Left ventricle myocardium superior (tissue), 1 donor: ENCODE measurements at regions not wholly inside any gene's neighbourhood (a gene's known extent, or its start where the extent isn't known, plus 50 kb on each side); places are given as distances from the start of the nearest gene placed in this dataset.
A peak's percentile ranks its signal among the peaks of the same experiment; 100 is the strongest.

Experiments used
- ATAC-seq: fragments of 200-7000 bp; cut with Tn5 transposase; one replicate; pipeline ENCODE4 v1.9.1; 2020; ENCODE audit warnings: mild to moderate bottlenecking, moderate library complexity
- DNase-seq: peaks from one replicate; pipeline ENCODE4 v3.0.0-alpha.2; 2020
- intact Hi-C: fragments of 100-400 bp; cut with micrococcal nuclease; formaldehyde crosslinking; loops from one replicate; pipeline ENCODE4 v1.11.0; 2022
- donor health status: DM: no; HTN: yes; CAD: no; lungs with severe emphysema.

DNA sequence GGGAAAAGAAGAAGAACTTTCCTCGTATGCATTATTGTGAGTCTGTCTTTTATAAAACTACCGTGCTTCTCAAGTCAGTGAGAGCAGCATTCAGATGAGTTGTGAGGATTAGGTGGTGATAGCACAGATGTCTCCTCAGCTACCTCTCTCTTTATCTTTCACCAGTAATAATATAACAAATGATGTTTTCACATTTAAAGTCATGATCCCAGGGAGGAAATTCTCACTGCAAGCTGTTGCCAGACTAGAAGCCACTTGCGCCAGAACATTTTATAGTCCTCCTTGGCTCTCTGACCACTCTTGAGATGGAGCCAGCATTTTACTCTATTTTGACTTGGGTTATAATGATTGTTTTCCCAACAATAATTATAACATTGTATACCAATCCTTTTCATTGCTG, 443.1 kb downstream of the AEBP2 start:
- peak; percentile 47 for ATAC-seq
- intact Hi-C loops = no loop called here
- no peak for DNase-seq

DNA sequence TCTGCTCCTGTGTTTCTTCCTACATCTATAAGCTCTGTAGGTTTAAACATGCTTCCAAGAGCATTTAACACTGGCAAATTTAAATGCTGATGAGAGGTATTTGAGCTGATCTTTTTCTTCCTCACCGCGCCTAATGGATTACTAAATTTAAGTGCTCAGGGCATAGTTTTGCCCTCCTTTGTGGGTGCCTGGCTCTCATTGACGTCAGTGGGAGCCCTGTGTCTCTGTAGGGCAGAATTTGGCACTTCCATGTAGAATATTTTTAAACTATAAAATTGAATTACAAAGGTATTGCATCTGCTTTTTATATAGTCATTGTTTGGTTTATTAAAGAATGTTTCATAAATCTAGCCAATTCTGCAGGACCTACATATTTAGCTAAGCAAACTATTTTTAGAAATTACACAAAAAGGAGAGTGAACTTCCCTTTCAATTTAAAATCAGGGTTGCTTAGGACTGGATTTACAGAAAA, 444.8 kb downstream of the AEBP2 start:
- intact Hi-C loops = no loop called here
- peak; percentile 31 for ATAC-seq
- no peak for DNase-seq

DNA sequence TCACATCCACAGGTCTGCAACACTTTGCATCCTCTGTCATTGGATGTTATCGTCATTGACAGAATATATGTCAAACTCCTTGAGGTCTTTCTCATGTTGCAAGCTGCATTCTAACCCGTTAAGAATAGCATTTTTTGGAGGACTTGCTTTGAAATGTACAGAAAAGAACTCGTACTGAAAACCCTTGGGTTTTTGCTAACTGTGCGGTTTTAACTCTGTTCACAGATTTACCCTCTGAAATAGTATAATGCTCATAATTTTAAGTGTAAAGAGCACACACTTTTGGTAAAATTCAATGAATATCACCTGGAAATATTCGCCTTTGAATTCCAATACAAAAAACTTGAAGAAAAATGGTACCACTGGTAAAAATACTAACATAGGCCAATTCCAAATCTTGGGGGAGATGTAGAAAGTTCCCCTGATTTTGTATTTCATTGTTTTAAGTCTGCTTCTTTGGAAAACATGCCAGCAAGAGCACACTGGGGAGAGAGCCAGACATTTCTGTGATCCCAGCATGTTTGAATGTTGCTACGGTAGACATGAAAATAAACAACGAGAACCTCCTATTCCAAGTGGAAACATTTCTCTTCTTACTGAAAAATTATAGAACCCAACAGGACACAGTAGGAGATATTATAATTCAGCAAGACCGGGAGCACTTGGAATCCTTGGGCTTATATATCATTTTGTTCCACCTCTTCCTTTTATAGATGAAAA, 446.0 kb downstream of the AEBP2 start:
- intact Hi-C loops = no loop called here
- DNase-seq = no peak
- peak; percentile 69 for ATAC-seq

DNA sequence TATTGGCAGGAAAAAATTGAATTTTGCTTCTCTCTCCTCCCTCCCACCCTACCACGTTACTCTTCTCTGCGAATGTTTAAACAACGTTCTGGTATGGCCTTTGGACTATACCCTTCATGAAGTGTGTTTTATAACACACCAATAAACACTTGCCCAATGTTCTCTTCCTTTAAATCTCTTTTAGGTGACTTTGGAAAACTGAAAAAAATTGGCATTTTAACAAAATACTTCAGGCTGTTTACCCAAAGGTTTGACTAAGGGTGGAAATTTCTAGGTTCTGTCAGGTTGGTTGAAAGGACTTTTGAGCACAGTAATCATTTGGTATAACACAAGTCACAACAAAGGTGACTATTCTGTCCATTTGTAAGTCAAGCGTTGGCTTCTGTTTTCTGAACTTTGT, 446.8 kb downstream of the AEBP2 start:
- DNase-seq (no peak), ATAC-seq (no peak)
- intact Hi-C loops = no loop called here

DNA sequence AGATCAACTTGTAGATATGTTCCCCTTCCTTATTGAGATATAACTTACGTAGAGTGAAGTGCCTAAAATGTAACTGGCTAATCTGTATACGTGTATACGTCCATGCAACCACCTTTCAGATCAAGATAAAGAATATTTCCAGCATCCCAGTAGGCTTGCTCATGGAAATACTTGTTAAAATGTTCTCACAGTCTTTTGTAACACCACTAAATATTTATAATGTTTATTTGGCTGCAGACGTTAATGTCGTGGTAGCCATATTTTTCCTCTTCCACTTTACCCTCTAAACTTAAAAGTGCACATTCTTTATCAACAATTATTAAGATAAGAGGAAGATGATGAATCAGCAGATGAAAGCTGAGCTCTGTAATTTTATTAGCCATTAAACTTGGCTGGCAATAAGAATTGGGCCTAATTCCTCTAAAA, 447.4 kb downstream of the AEBP2 start:
- DNase-seq = no peak
- no peak for ATAC-seq
- intact Hi-C loops = no loop called here

DNA sequence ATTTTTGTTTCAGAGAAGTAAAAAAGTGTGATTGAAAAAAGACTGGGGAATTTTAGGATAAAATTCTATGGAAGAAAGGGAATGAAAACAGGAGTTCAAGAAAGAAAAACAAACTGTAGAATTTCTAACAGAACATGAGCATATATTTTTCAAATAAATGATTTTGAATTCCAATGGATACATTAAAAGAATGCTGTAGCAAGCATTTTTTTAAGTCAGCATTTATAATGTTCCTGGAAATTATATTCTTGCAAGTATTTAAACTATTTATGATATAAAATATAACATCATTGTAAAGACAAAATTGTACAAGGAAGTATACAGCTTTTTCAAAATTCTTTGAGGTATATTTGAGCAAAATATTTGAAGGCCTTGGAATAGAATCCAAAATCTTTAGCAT, 450.7 kb downstream of the AEBP2 start:
- ATAC-seq (no peak), DNase-seq (no peak)
- intact Hi-C loops = no loop called here

DNA sequence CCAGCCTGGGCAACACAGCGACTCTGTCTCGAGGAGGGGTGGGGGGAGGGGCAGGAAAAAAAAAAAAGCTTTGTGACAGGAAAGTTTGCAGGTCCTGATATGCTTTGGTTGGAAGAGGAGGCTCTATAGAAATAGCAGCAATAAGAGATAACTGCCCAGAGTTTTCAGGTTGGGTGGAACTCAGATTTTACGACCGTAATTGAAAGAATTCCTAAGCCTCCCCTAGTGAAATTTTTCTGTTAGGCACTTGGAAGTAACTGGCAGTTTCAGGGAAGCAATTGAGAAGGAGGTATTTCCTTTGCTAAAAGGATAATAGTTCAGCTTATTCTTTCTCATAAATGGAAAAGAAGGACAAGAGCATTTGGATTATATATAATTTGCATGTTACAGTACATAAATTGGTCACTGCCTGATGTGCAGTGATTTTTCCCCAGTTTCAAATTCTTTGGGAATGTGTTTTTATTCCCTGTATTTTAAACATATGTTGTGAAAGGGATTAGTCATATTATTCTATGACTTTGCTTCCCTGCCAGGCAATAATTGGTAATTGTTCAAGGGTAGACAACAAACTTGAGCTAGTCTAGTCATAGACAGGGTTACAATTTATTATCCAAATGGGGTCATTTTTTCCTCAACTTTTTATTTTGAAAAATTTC, 452.8 kb downstream of the AEBP2 start:
- intact Hi-C loops = no loop called here

DNA sequence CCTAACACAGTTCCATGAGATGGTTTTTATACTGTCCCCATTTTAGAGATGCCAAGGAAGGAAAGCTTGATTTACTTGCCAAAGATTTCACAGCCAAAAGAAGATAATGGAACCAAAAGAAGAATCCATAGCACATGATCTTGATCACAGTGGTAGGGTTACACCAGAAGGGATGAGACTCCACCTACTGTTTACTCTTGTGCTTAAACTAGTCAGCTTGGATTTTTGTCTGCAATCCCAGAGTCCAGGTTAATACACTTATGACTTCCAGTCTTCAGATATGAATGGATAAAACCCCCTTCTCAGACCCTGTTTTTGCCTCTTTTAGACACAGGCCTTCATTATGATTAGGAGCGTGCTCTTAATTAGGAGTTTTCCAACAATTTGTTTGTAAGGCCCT, 454.2 kb downstream of the AEBP2 start:
- intact Hi-C loops = no loop called here
- DNase-seq = no peak
- peak; percentile 65 for ATAC-seq

More for the DNA sequence above, 452.8 kb downstream of the AEBP2 start:
- DNase-seq (no peak), ATAC-seq (no peak)

DNA sequence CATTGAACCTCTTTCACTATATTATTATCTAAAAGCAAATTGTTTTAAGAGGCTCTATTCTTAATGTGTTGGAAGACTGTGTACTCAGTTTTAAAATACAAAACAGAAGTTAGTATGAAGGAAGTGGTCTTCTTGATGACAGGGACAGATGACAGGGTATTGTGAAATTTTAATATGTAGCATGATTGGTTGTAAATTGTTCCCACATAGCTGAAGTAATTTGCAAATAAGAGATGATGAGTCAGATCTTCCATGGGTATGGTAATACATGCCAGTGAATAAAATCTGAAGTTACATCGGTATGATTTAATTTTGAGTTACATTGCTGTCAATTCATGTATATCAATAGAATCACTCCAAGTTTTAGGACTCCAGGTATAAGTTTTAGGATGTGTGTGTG, 454.8 kb downstream of the AEBP2 start:
- DNase-seq = no peak
- no peak for ATAC-seq
- intact Hi-C loops = no loop called here

DNA sequence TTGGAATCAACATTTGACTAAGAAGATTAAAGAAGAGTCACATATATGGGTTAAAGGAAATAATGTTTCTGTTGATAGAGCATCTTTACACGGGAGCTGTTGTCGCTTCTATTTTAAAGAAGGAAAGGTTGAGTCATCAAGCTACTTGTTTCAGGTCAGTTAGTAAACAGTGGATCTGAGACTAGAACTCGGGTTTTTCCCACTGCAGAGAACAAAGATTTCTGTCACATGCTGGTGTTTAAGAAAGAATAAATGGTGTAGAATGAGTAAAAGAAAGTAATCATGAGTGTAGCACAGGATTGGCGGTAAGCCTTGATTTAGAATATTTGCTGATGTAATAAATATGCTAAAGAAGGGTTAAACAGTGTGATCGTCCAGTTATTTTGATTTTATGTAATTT, 455.5 kb downstream of the AEBP2 start:
- intact Hi-C loops = no loop called here
- DNase-seq (no peak), ATAC-seq (peak; percentile 16)

DNA sequence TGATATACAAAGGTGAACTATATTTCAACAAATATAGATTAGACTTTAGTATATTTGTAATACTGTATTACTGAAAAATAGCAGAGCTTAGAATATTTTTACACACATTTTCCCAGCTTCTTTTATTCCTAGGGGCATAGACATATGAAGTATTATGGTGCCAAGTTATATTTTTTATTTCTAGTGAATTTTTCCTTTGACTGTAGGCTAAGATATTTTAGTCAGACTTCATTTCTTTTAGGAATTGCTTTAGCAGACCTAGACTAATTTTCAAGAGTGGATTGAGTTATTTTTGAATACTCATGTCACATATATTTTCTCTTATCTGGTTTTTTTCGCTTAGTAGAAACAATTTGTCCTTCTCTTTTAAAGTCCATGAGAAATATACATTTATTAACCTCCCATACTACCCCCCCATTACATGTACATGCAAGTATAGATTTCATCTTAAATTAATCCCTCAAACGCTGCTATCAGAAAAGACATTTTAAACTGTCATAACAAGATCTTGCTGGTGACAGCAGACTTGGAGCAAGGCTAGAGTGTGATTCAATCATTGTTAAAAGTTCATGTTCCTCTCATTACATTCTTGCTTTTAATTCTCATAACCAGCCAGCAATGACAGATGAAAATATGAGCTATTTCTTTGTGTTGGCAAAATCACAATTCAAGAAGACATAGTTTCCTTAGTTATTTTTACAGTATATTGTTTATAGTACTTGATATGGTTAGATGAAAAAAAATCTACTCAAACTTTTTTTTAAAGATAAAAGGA, 456.1 kb downstream of the AEBP2 start:
- intact Hi-C loops = no loop called here
- DNase-seq = no peak
- ATAC-seq = no peak

DNA sequence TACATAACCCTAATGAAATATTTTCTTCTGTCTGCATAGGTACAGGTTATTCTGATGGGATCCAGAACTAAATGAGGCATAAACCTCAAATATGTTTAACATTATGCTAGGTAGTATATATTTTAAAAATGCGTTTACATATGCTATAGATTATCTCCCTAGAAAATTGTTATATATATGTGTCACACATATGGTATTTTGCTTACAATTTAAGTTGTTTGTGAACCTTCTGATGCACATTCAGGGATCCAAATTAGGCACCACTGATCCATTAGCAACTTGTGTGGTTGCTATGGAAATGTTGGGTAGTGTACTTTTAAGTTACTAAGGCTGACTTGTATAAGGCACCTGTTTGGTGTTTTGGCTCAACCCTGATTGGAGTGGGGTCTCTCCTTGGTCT, 456.7 kb downstream of the AEBP2 start:
- ATAC-seq (no peak), DNase-seq (no peak)
- intact Hi-C loops = no loop called here

DNA sequence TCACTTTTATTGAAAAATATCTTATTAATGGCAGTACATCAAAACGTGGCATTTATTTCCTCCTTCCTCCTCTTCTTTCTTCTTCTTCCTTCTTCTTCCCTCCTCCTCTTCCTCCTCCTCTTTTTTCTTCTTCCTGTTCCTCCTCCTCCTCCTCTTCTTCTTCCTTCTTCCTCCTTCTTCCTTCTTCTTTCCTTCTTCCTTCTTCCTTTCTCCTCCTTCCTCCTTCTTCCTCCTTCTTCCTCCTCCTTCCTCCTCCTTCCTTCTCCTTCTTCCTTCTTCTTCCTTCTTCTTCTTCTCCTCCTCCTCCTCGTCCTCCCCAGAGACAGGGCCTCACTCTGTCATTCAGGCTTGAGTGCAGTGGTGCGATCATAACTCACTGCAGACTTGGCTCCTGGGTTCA, 457.2 kb downstream of the AEBP2 start:
- no peak for ATAC-seq
- intact Hi-C loops = no loop called here
- no peak for DNase-seq

DNA sequence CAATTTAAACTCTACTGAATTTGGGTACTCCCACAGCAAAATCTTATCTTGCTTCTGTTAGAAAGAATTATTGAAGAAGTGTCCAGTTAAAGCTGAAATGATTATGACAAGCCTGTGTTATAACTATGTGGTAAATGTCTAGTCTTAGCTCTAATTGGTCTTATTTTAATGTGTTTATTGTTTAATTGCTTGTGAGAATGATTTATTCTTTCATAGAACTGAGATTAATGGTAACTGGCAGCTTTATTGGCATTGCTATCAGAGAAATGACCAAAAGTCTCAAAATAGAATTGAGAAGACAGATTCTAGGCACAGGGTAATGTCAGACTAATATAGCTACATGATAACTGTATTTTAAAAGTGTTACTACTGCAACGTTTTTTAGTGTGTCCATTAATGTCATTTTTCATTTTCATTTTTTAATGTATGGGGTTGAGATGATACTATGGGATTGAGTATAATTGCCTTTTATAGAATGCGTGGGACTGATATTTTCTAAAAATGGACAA, 458.7 kb downstream of the AEBP2 start:
- intact Hi-C loops = no loop called here
- ATAC-seq (peak; percentile 75), DNase-seq (no peak)

DNA sequence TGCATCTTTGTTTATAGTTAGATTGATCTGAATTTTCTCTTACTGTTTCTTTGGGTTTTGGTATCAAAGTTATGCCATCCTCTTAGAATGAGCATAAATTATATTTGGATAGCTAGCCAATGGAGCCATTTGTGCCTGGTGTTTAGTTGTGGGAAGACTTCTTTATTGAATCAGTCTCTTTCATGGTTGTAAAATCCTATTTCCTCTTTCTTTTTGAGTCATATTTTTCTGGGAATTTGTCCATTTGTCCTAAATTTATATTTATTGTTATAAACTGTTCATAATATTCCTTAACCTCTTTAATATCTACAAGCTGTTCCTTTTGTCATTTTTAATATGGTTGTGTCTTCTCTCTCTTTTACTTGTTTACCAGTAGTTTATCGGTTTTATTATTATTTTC, 462.5 kb downstream of the AEBP2 start:
- intact Hi-C loops = no loop called here
- no peak for ATAC-seq
- no peak for DNase-seq

DNA sequence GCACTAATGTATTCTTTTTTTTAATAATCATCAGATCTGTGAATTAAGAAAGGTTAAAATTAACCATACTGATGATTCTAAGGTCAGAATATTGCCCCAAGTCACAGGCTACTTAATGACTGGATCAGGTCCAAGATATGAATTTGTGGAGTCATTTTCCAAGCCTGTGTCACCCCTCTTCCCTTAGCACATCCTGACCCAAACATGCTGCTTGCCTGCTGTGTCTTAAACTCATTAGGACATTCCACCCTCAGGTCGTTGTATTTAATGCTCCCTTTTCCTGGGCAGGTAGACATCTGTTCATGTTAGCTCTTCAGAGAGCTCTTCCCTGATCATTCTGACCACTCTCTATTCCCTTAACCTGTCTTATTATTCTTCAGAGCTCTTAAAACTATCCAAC, 463.5 kb upstream of the PDE3A start:
- ATAC-seq = no peak
- intact Hi-C loops = no loop called here
- DNase-seq = no peak

DNA sequence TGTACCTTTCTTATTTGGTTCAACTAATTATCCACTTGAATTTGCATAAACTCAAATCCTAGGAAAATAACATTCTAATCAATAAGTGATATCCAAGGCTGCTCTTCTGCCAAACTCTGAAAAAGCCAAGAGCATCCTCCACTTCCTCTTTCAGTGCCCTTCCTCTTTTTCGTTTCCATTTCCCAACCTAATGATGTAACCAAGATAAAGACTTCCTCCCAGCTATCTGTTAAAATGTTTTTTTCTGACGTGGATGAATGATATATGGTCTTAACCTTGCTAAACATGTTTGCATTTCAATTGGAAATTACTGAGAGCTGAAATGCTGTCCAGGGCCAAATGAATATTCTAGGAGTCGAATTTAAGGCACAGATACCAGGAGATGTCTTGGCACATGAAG, 459.5 kb upstream of the PDE3A start:
- intact Hi-C loops = no loop called here
- ATAC-seq (no peak), DNase-seq (no peak)

DNA sequence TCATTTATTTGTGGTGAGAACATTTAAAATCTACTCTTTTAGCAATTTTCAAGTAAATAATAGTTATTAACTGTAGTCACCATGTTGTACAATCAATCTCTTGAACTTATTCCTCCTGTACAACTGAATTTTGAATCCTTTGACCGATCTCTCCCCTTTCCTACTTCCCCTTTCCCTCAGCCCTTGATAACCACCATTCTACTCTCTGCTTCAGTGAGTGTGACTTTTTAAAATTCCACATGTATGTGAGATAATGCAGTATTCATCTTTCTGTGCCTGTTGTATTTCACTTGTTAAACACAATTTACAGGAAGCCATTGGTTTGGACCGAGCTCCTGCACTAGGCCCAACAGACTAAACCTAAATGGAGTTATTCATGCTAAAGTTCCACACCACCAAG, 458.9 kb upstream of the PDE3A start:
- intact Hi-C loops = no loop called here
- no peak for ATAC-seq

DNA sequence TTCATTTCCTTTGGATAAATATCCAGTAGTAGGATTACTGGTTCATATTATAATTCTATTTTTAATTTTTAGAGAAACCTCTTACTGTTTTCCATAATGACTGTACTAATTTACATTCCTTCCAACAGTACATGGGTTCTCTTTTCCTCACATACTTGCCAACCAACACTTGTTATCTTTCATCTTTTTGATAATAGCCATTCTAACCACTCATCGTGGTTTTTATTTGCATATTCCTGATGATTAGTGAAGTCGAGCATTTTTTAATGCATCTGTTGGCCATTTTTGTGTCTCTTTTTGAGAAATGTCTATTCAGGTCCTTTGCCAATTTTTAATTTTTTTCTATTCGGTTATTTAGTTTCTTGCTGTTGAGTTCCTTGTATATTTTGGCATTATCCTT, 457.7 kb upstream of the PDE3A start:
- intact Hi-C loops = no loop called here
- DNase-seq = no peak
- ATAC-seq = no peak

More for the DNA sequence above, 458.9 kb upstream of the PDE3A start:
- DNase-seq = no peak

DNA sequence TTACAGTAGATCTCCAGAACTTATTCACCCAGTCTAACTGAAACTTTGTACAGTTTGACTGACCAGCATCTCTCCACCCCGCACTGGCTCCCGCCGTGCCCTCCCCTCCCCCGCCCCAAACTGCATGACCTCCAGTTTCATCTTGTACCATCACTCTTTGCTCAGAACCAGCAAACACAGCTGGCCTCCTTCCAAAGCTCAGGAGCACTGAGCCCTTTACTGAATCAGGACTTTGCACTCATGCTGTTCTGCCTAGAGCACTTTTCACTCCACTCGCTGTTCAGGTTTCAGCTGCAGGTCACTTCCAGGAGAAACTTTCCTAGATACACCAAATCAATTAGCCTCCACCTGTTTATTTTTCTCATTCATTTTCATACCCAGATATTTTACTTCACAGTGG, 455.3 kb upstream of the PDE3A start:
- no peak for DNase-seq
- intact Hi-C loops = no loop called here
- ATAC-seq = peak; percentile 46
